ENCODE measurements at regions not wholly inside any gene's neighbourhood (a gene's known extent, or its start where the extent isn't known, plus 50 kb on each side); places are given as distances from the start of the nearest gene placed in this dataset.
"Not testable (repeated sequence)": the region's sequence is repeated elsewhere in the genome, so short reads cannot be mapped to it uniquely, and the experiment has no call there.

- TF ChIP-seq POLR2AphosphoS5 (IDR thresholded peaks at IDR 0.05) (no peak), EP300 (IDR thresholded peaks at IDR 0.05; ENCODE audit: low read depth) (no peak), CTCF (IDR thresholded peaks at IDR 0.05) (no peak), POLR2A (IDR thresholded peaks at IDR 0.05) (no peak)
- WGBS, 2 donors (ENCODE audit: low coverage in 1 of 2): 40 to 50% methylated on average over 1 of the region's 1 CpG
- Histone ChIP-seq H3K9me3 (no peaks in the 10 kb centered on the region), H3K27me3 (no peaks in the 10 kb centered on the region), H3K4me1 (no peaks in the 10 kb centered on the region), H3K27ac (no peak overlapping the region), H3K36me3 (no peaks in the 10 kb centered on the region), H3K4me3 (no peak overlapping the region)
- DNase-seq: no peak
- intact Hi-C loops (cut with DNase I; ENCODE audit: low total_unique reads) (no loop called here), in situ Hi-C loops (cut with MboI; ENCODE audit: low pct_ligation_motif_present in 1 of 4, low pct_unique_long_range_greater_than_20kb in 1 of 4, low sequenced_read_pairs in 3 of 4) (no loop called here)
Observed at GRCh38 chr20:41714030-41714429, 95.9 kb upstream of the CHD6 start.

GRCh38 chr20:41704896-41705295, 86.7 kb upstream of the CHD6 start:
- in situ Hi-C loops (cut with MboI; ENCODE audit: low pct_ligation_motif_present in 1 of 4, low pct_unique_long_range_greater_than_20kb in 1 of 4, low sequenced_read_pairs in 3 of 4) (no loop called here), intact Hi-C loops (cut with DNase I; ENCODE audit: low total_unique reads) (no loop called here)
- DNase-seq: no peak
- H3K36me3 ChIP-seq: no peaks in the 10 kb centered on the region
- no peak for TF ChIP-seq POLR2AphosphoS5 (IDR thresholded peaks at IDR 0.05)
- no peak for TF ChIP-seq POLR2A (IDR thresholded peaks at IDR 0.05)
- TF ChIP-seq CTCF (IDR thresholded peaks at IDR 0.05): no peak
- no peak for TF ChIP-seq EP300 (IDR thresholded peaks at IDR 0.05; ENCODE audit: low read depth)
- no peaks in the 10 kb centered on the region for H3K4me1 ChIP-seq
- 93 to 98% methylated on average over 6 of the region's 6 CpGs for WGBS, 2 donors (ENCODE audit: low coverage in 1 of 2)
- H3K27me3 ChIP-seq: no peaks in the 10 kb centered on the region
- H3K27ac ChIP-seq: no peak overlapping the region
- no peak overlapping the region for H3K4me3 ChIP-seq
- no peaks in the 10 kb centered on the region for H3K9me3 ChIP-seq

- DNase-seq: no peak
- in situ Hi-C loops (cut with MboI; ENCODE audit: low pct_ligation_motif_present in 1 of 4, low pct_unique_long_range_greater_than_20kb in 1 of 4, low sequenced_read_pairs in 3 of 4): no loop called here
- H3K27me3 ChIP-seq: no peaks in the 10 kb centered on the region
- H3K4me3 ChIP-seq: no peak overlapping the region
- H3K36me3 ChIP-seq: no peaks in the 10 kb centered on the region
- intact Hi-C loops (cut with DNase I; ENCODE audit: low total_unique reads): no loop called here
- H3K27ac ChIP-seq: no peak overlapping the region
- TF ChIP-seq CTCF (IDR thresholded peaks at IDR 0.05): no peak
- TF ChIP-seq EP300 (IDR thresholded peaks at IDR 0.05; ENCODE audit: low read depth): no peak
- TF ChIP-seq POLR2AphosphoS5 (IDR thresholded peaks at IDR 0.05): no peak
- TF ChIP-seq POLR2A (IDR thresholded peaks at IDR 0.05): no peak
- H3K9me3 ChIP-seq: no peaks in the 10 kb centered on the region
- 89 to 93% methylated on average over 1 to 2 of the region's 2 CpGs for WGBS, 2 donors (ENCODE audit: low coverage in 1 of 2)
- H3K4me1 ChIP-seq: no peaks in the 10 kb centered on the region
Observed at GRCh38 chr20:41702647-41703046, 84.5 kb upstream of the CHD6 start.

DNA sequence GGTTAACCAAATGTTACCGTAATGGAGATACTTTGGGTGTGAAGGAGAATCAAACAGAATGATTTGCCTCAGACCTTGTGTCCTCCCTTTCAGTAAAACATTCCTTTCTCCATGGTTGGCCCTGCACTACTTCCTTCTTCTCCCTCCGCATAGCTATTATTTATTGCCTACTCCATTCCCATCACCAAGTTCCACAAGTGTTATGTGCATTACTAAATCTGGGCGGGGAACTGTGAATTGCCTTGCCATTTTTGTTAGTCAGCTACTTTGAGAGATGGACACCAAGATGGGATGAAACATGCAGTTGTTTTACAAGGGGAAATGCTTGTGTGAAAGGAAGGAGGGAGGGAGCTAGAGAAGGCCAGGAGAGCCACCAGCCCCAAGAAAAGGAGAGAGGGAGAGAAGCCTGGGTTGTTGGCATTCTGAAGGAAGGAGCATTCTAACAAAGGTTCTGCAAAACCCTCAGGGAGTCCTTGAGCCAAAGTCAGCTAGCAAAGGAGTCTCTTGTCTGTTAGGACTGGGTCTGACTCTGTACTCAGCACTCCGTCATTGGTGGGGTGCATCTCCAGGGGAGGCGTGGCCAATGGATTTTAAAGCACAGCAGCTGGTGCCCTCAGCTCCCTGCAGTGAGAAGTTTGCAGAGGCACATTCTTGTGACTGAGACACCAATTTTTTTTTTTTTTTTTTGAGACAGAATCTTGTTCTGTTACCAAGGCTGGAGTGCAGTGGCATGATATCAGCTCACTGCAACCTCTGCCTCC, 83.6 kb upstream of the CHD6 start:
- Histone ChIP-seq H3K27me3 (no peaks in the 10 kb centered on the region), H3K4me3 (no peak overlapping the region), H3K4me1 (no peaks in the 10 kb centered on the region), H3K27ac (no peak overlapping the region), H3K36me3 (no peaks in the 10 kb centered on the region), H3K9me3 (no peaks in the 10 kb centered on the region)
- intact Hi-C loops (cut with DNase I; ENCODE audit: low total_unique reads): no loop called here
- no peak for DNase-seq
- WGBS, 2 donors (ENCODE audit: low coverage in 1 of 2): 72 to 87% methylated on average over 3 to 5 of the region's 5 CpGs
- TF ChIP-seq POLR2A (IDR thresholded peaks at IDR 0.05): no peak
- TF ChIP-seq EP300 (IDR thresholded peaks at IDR 0.05; ENCODE audit: low read depth): no peak
- TF ChIP-seq CTCF (IDR thresholded peaks at IDR 0.05): no peak
- no peak for TF ChIP-seq POLR2AphosphoS5 (IDR thresholded peaks at IDR 0.05)
- in situ Hi-C loops (cut with MboI; ENCODE audit: low pct_ligation_motif_present in 1 of 4, low pct_unique_long_range_greater_than_20kb in 1 of 4, low sequenced_read_pairs in 3 of 4): no loop called here

DNA sequence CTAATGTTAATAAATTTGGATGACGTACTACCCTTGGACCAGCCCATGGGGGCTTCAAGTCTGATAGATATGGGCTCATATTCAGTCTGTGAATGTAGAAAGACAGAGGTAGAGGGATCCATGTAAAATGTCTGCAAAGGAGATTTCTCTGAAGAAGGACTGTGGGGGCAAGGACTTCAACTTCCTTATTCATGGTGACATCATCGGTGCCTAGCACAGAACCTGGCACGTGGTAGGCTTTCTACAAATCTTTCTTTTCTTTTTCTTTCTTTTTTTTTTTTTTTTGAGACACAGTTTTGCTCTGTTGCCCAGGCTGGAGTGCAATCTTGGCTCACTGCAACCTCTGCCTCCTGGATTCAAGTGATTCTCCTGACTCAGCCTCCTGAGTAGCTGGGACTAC, 81.5 kb upstream of the CHD6 start:
- in situ Hi-C loops (cut with MboI; ENCODE audit: low pct_ligation_motif_present in 1 of 4, low pct_unique_long_range_greater_than_20kb in 1 of 4, low sequenced_read_pairs in 3 of 4); H3K4me1 ChIP-seq; H3K9me3 ChIP-seq; H3K36me3 ChIP-seq; intact Hi-C loops (cut with DNase I; ENCODE audit: low total_unique reads); DNase-seq; H3K4me3 ChIP-seq; H3K27ac ChIP-seq; H3K27me3 ChIP-seq: not testable (repeated sequence)
- WGBS, 2 donors (ENCODE audit: low coverage in 1 of 2): 80 to 83% methylated on average over 3 of the region's 3 CpGs
